H1 (cell line): ENCODE measurements at regions not wholly inside any gene's neighbourhood (a gene's known extent, or its start where the extent isn't known, plus 50 kb on each side); places are given as distances from the start of the nearest gene placed in this dataset.
A peak's percentile ranks its signal among the peaks of the same experiment; 100 is the strongest.

Source experiments
- CTCF ChIA-PET: fragments of 300-600 bp; sonication (Branson Sonifier 250); formaldehyde crosslinking; loops from one replicate; lab custom pipeline; 2021; ENCODE audit not compliant: partially characterized antibody; lab: Charles Lee
- POLR2A ChIA-PET: fragments of 300-600 bp; sonication (Branson Sonifier 250); formaldehyde crosslinking; loops from one replicate; lab custom pipeline; 2021; ENCODE audit warnings: inconsistent platforms; ENCODE audit not compliant: partially characterized antibody; lab: Charles Lee
- DNase-seq, 2 experiments: peaks; one replicate each; pipeline versions ENCODE4 v3.0.0 to v3.0.0-alpha.2; 2010 to 2022; ENCODE audit warnings: low spot score in 2 of 2, low read depth in 1 of 2, mixed read lengths in 1 of 2
- FAIRE-seq: peaks from 2 replicates; lab custom pipeline; 2011; peaks lifted over from hg19 to GRCh38; lab: Jason Lieb, UNC
- H2AFZ ChIP-seq: 2 replicates; pipeline ENCODE4 v1.8.1; 2012; ENCODE audit warnings: low read length, inconsistent platforms
- H2AK5ac ChIP-seq: 2 replicates; pipeline ENCODE4 v1.6.1; 2013; ENCODE audit warnings: low read depth, low read length
- H2BK120ac ChIP-seq: replicated peaks from 2 replicates; pipeline ENCODE3; 2013; ENCODE audit warnings: low read depth, low read length, inconsistent platforms
- H2BK12ac ChIP-seq: 2 replicates; pipeline ENCODE4 v1.6.1; 2013; ENCODE audit warnings: low read depth, low read length
- H2BK15ac ChIP-seq: 2 replicates; pipeline ENCODE4 v1.6.1; 2013; ENCODE audit warnings: low read length
- H2BK20ac ChIP-seq: 2 replicates; pipeline ENCODE4 v1.6.1; 2013; ENCODE audit warnings: low read length
- H2BK5ac ChIP-seq: 2 replicates; pipeline ENCODE4 v1.6.1; 2013; ENCODE audit warnings: low read depth, low read length
- H3K14ac ChIP-seq: 2 replicates; pipeline ENCODE4 v1.6.1; 2013; ENCODE audit warnings: inconsistent platforms; ENCODE audit not compliant: insufficient read length
- H3K18ac ChIP-seq: 2 replicates; pipeline ENCODE4 v1.6.1; 2013; ENCODE audit warnings: low read length; ENCODE audit errors: extremely low read depth
- H3K23ac ChIP-seq: 2 replicates; pipeline ENCODE4 v1.6.1; 2013; ENCODE audit warnings: inconsistent platforms; ENCODE audit not compliant: insufficient read length
- H3K23me2 ChIP-seq: 2 replicates; pipeline ENCODE4 v1.6.1; 2013; ENCODE audit warnings: low read depth, low read length
- H3K27ac ChIP-seq: 2 replicates; pipeline ENCODE4 v1.6.1; 2011; ENCODE audit warnings: low read depth, low read length, inconsistent platforms
- H3K27me3 ChIP-seq, 4 experiments: replicated peaks in 1 of 4; 1 replicate in 1 of 4; 2 replicates in 3 of 4; pipeline versions ENCODE4 v1.6.1 to v1.8.1; 2011 to 2013; ENCODE audit warnings: low read length in 3 of 4, mild to moderate bottlenecking in 3 of 4, inconsistent platforms in 2 of 4, mixed read lengths in 2 of 4, moderate library complexity in 1 of 4; ENCODE audit not compliant: control insufficient read depth in 3 of 4, insufficient read depth in 3 of 4; ENCODE audit errors: extremely low read depth in 1 of 4
- H3K36me3 ChIP-seq, 4 experiments: 2 replicates each; pipeline versions ENCODE4 v1.6.1 to v1.8.1; 2011 to 2013; ENCODE audit warnings: mild to moderate bottlenecking in 4 of 4, low read length in 3 of 4, moderate library complexity in 2 of 4, control low read depth in 1 of 4, inconsistent platforms in 1 of 4; ENCODE audit not compliant: insufficient read depth in 4 of 4, control insufficient read depth in 2 of 4
- H3K4ac ChIP-seq: replicated peaks from 2 replicates; pipeline ENCODE3; 2013; ENCODE audit warnings: low read length, low read depth, mixed read lengths, inconsistent platforms; ENCODE audit not compliant: insufficient read length
- H3K4me1 ChIP-seq, 4 experiments: replicated peaks in 1 of 4; 1 replicate in 1 of 4; 2 replicates in 3 of 4; pipeline versions ENCODE4 v1.6.1 to v1.8.1; 2011 to 2013; ENCODE audit warnings: low read length in 3 of 4, inconsistent platforms in 2 of 4, mixed read lengths in 1 of 4; ENCODE audit not compliant: insufficient read depth in 4 of 4, control insufficient read depth in 3 of 4
- H3K4me2 ChIP-seq, 2 experiments: 2 replicates each; pipeline versions ENCODE4 v1.6.1 to v1.8.1; 2011 to 2013; ENCODE audit warnings: low read depth in 2 of 2, low read length in 2 of 2, control low read depth in 1 of 2, inconsistent platforms in 1 of 2, mild to moderate bottlenecking in 1 of 2; ENCODE audit not compliant: insufficient read depth in 1 of 2
- H3K4me3 ChIP-seq, 4 experiments: fragments of 200-600, 300-600 bp in 1 of 4; sonication (generic), shearing (Covaris generic), sonication (Bioruptor Twin) in 1 of 4; 2 replicates each; pipeline versions ENCODE4 v1.5.1 to v1.8.1; 2011 to 2016; ENCODE audit warnings: low read length in 4 of 4, low read depth in 3 of 4, control low read depth in 2 of 4, inconsistent platforms in 2 of 4, mild to moderate bottlenecking in 2 of 4, mixed read lengths in 1 of 4, moderate library complexity in 1 of 4; ENCODE audit not compliant: insufficient read depth in 2 of 4; ENCODE audit errors: extremely low read depth in 1 of 4
- H3K56ac ChIP-seq: replicated peaks from 2 replicates; pipeline ENCODE3; 2013; ENCODE audit warnings: low read depth, mild to moderate bottlenecking, mixed read lengths, low read length, inconsistent platforms; ENCODE audit not compliant: insufficient read length
- H3K79me1 ChIP-seq: 2 replicates; pipeline ENCODE4 v1.6.1; 2013; ENCODE audit warnings: low read depth, low read length, control low read depth
- H3K79me2 ChIP-seq, 2 experiments: 2 replicates each; pipeline versions ENCODE4 v1.6.1 to v1.8.1; 2012 to 2013; ENCODE audit warnings: low read length in 2 of 2, mild to moderate bottlenecking in 2 of 2, inconsistent platforms in 1 of 2; ENCODE audit not compliant: insufficient read depth in 2 of 2, control insufficient read depth in 1 of 2
- H3K9ac ChIP-seq, 4 experiments: replicated peaks in 1 of 4; 1 replicate in 1 of 4; 2 replicates in 3 of 4; pipeline versions ENCODE4 v1.6.1 to v1.8.1; 2011 to 2013; ENCODE audit warnings: low read depth in 3 of 4, low read length in 3 of 4, control low read depth in 2 of 4, mild to moderate bottlenecking in 2 of 4, moderate library complexity in 2 of 4, inconsistent platforms in 1 of 4; ENCODE audit errors: extremely low read depth in 1 of 4
- H3K9me3 ChIP-seq, 2 experiments: 2 replicates each; pipeline versions ENCODE4 v1.6.1 to v1.8.1; 2012 to 2013; ENCODE audit warnings: mild to moderate bottlenecking in 2 of 2, moderate library complexity in 2 of 2, control low read depth in 1 of 2, inconsistent platforms in 1 of 2, low read depth in 1 of 2, low read length in 1 of 2, mixed read lengths in 1 of 2; ENCODE audit not compliant: insufficient read depth in 2 of 2
- H4K20me1 ChIP-seq, 2 experiments: replicated peaks in 1 of 2; 2 replicates each; pipeline versions ENCODE3 to v1.8.1; 2011 to 2013; ENCODE audit warnings: inconsistent platforms in 2 of 2, low read length in 2 of 2, mild to moderate bottlenecking in 1 of 2; ENCODE audit not compliant: insufficient read depth in 2 of 2, control insufficient read depth in 1 of 2
- H4K5ac ChIP-seq: 2 replicates; pipeline ENCODE4 v1.6.1; 2013; ENCODE audit warnings: low read length, low read depth, mixed read lengths, inconsistent platforms; ENCODE audit not compliant: insufficient read length
- H4K8ac ChIP-seq: 2 replicates; pipeline ENCODE4 v1.8.0; 2013; ENCODE audit warnings: mild to moderate bottlenecking, moderate library complexity, low read length, inconsistent platforms; ENCODE audit not compliant: insufficient read depth; ENCODE audit errors: extremely low read depth
- H4K91ac ChIP-seq: replicated peaks from 2 replicates; pipeline ENCODE3; 2013; ENCODE audit warnings: low read length, mixed read lengths, inconsistent platforms; ENCODE audit not compliant: insufficient read length
- CEBPB ChIP-seq: IDR thresholded peaks from 2 replicates; pipeline ENCODE4 v1.6.1; 2012; ENCODE audit warnings: low read depth, low read length
- POLR2A ChIP-seq, 2 experiments: IDR thresholded peaks; 1 replicate in 1 of 2; 2 replicates in 1 of 2; pipeline ENCODE4 v1.6.1; 2011; ENCODE audit warnings: low read depth in 2 of 2, low read length in 2 of 2, mild to moderate bottlenecking in 2 of 2; ENCODE audit errors: control extremely low read depth in 1 of 2
- WGBS, 2 experiments: shearing (Covaris generic) in 1 of 2; methylation state at CpG; one replicate each; pipeline versions ENCODE4 v1.1.6 to v1.1.7; 2013 to 2015; ENCODE audit warnings: low lambda C conversion rate in 2 of 2, mixed read lengths in 2 of 2, inconsistent platforms in 1 of 2, low coverage in 1 of 2, missing lambda C conversion rate in 1 of 2; ENCODE audit not compliant: insufficient replicate concordance in 2 of 2, insufficient coverage in 1 of 2, insufficient read length in 1 of 2; ENCODE audit errors: extremely low coverage in 1 of 2, missing lambda C conversion rate in 1 of 2; 5-methylcytosine and 5-hydroxymethylcytosine counted together

GRCh38 chr16:59859676-59860402, 1125.7 kb upstream of the GOT2 start:
- no peak overlapping the region for H3K14ac ChIP-seq
- no peaks in the 10 kb centered on the region for H3K36me3 ChIP-seq
- H2BK20ac ChIP-seq = no peak overlapping the region
- FAIRE-seq = no peak
- H2BK15ac ChIP-seq = no peak overlapping the region
- H3K23me2 ChIP-seq = no peaks in the 10 kb centered on the region
- H3K4me3 ChIP-seq = no peak overlapping the region
- H3K4ac ChIP-seq = no peak overlapping the region
- no peaks in the 10 kb centered on the region for H3K4me1 ChIP-seq
- ChIA-PET CTCF (interaction anchor here (0.6 to 1.8 kb wide), 3 partner anchors 9 to 363 kb away, joined by 3 to 5 read pairs (median 3); no protein-coding TSS in a partner anchor), POLR2A (no interaction called here)
- H2AK5ac ChIP-seq = no peak overlapping the region
- no peak overlapping the region for H4K8ac ChIP-seq
- H3K27ac ChIP-seq = no peak overlapping the region
- no peak overlapping the region for H4K91ac ChIP-seq
- H3K9ac ChIP-seq = no peak overlapping the region
- H3K18ac ChIP-seq = no peak overlapping the region
- H3K9me3 ChIP-seq = no peaks in the 10 kb centered on the region
- H3K79me1 ChIP-seq = no peaks in the 10 kb centered on the region
- no peak overlapping the region for H2BK12ac ChIP-seq
- H3K56ac ChIP-seq = no peak overlapping the region
- no peak overlapping the region for H3K23ac ChIP-seq
- no peak overlapping the region for H2AFZ ChIP-seq
- no peaks in the 10 kb centered on the region for H3K79me2 ChIP-seq
- no peak for DNase-seq
- no peak overlapping the region for H4K5ac ChIP-seq
- H2BK120ac ChIP-seq = no peak overlapping the region
- H3K27me3 ChIP-seq = no peaks in the 10 kb centered on the region
- H2BK5ac ChIP-seq = no peak overlapping the region
- no peak overlapping the region for H3K4me2 ChIP-seq
- H4K20me1 ChIP-seq = no peaks in the 10 kb centered on the region
- 95% methylated on average over 3 of the region's 3 CpGs; no CpG with 5 or more reads in 1 of the 2 experiments for WGBS, 2 experiments
- TF ChIP-seq POLR2A (IDR thresholded peaks at IDR 0.05; ENCODE audit: control extremely low read depth in 1 of 2, low read depth in 2 of 2, low read length in 2 of 2) = no peak
- peak; percentile 52; the same call in 1 of the 2 replicates for TF ChIP-seq CEBPB
